Head of caudate nucleus (tissue), 42 donors: ENCODE measurements at regions not wholly inside any gene's neighbourhood (a gene's known extent, or its start where the extent isn't known, plus 50 kb on each side); places are given as distances from the start of the nearest gene placed in this dataset.
"Not testable (repeated sequence)": the region's sequence is repeated elsewhere in the genome, so short reads cannot be mapped to it uniquely, and the experiment has no call there.

Experiments
- DNase-seq, 42 donors: peaks; one replicate each; pipeline versions ENCODE4 v3.0.0 to v3.0.0-alpha.2; 2020 to 2021; ENCODE audit warnings: mixed read lengths in 7 of 42
- intact Hi-C: fragments of 100-400 bp; cut with DNase I; formaldehyde crosslinking; loops from one replicate; pipeline ENCODE4 v1.15.0; 2022

DNA sequence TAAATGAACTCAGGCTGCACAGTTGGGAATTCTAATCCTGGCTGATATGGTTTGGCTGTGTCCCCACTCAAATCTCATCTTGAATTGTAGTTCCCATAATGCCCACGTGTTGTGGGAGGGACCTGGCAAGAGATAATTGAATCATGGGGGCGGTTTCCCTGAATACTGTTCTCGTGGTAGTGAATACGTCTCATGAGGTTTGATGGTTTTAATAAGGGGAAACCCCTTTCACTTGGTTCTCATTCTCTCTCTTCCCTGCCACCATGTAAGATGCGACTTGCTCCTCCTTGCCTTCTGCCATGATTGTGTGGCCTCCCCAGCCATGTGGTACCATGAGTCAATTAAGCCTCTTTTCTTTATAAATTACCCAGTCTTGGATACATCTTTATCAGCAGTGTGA, 143.8 kb downstream of the PCSK1 start:
- intact Hi-C loops, DNase-seq: not testable (repeated sequence)

DNA sequence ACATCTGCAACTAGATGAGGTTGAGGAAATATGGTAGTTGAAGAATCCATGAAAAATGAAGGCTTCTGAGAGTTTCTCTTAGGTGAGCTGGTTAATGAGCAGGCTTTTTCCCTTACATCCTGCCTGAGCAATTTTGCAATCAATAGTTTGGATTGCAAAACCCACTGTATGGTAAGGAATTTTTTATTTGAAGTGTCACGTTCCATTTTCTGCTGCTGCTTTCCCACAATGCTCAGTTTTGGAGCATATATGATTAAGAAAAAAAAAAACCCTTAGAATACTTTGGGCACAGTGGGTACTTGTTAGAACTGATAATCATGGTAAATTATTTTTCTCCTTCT, 144.2 kb downstream of the PCSK1 start:
- intact Hi-C loops = no loop called here
- DNase-seq = no peak

DNA sequence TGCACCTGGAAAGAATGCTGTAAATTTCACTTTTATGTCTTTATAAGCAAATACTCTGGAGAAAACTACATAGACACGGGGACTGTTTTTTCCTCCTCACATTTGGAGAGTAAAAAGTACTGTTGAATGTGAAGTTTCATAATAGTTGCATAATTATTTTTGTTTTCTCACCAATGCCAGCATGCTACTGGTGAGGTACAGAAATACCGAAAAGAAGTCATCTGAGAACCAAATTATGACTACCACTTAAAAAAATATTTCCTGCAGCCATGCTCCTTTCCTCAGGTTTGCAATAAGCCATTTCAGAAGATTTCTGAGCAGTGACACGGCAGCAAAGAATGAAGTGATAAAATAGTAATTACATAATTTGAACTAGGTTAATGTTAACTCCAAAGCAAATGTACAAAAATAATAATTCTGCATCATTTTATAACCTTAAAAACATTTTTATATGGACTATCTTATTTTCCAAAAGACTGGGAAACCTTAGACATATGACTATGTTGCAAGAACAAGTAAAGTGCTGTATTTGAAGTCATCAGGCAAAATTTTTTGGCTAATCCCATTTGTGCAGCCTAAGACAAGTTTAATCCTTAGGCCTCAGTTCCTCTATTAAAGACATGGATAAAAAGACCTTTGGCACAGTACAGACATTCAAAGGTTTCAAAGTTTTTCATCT, 144.7 kb downstream of the PCSK1 start:
- DNase-seq = no peak
- intact Hi-C loops = no loop called here

DNA sequence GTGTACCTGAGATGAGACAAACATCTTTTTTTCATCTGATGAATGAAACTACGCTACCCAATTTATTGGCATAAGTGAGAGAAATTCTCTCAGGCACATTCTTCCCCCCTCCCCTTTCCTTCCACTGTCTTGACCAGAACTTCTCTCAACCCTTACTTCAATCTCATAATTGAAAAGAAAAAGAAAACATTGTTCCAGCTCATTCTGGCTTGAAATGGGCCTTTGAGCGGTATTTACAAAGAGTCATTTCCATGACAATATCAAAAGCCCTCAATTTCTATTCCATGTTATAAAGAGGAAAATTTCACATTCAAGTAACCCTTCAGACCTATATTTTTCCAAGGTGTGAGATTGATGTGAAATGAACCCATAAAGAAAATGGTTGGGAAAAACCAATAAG, 145.9 kb downstream of the PCSK1 start:
- intact Hi-C loops = no loop called here
- no peak for DNase-seq

DNA sequence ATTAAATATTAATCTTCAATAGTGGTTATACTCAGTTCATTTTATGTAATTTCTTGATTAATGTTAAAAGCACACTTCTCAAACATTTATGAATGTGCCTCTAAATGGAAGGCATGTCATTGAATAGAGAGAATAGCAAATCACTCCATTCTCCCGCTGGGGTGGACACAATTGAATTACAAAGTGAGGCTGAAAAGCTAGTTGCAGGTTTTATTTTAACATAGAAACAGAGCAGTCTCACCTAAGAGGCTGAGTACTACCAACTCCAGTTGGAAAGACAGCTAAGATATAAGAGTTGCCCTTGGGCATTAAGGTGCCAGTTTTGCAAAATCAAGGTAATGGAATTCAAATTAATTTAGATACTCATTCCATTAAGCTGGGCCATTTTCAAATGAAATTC, 147.2 kb downstream of the PCSK1 start:
- DNase-seq = no peak
- intact Hi-C loops = no loop called here

DNA sequence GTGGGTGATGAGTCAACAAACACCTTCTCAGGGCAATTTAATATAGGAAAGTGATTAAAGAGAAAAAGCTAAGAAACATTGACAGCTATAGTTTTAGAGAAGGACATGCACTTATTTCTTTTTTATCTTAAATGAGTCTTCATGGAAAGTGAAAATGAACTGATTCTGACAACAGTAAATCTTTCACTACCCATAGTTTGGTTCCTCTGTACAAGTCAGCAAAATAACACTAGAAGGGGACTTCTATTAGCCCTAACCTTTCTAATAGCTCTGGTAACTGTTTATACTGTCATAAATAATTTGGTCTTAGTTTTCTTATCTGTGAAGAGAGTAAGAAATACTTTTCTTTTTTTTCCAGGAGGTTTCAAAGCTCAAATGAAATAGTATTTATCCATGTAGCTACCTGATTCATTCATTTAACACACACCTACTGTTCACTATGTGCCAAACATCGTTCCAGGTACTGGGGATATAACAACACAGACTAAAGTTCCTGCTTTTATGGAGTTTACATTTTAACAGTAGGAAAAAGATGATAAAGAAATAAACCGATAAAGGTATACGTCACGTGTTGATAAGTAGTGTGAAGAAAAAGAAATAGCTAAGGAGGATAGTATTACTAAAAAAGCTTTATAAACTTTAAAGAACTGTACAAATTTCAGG, 148.2 kb downstream of the PCSK1 start:
- no peak for DNase-seq
- intact Hi-C loops = no loop called here

DNA sequence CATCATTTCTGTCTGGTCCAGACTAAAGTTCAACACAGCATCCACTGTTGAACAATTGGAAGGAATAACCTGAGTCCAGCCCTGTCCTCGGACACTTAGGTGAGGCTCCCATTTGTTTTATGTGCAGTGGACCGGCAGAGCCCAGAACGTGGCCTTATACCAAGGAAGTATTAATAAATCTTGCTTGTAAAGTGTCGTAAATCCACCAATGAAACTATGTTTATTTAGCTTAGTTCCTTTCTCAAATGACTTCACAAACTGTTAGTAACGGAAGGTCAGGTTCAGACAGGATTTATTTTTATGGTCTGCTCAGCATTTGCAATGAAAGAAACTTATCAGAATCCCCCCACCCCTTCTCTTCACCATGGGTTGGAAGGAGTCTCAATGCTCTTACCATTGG, 149.5 kb downstream of the PCSK1 start:
- intact Hi-C loops = no loop called here
- no peak for DNase-seq

DNA sequence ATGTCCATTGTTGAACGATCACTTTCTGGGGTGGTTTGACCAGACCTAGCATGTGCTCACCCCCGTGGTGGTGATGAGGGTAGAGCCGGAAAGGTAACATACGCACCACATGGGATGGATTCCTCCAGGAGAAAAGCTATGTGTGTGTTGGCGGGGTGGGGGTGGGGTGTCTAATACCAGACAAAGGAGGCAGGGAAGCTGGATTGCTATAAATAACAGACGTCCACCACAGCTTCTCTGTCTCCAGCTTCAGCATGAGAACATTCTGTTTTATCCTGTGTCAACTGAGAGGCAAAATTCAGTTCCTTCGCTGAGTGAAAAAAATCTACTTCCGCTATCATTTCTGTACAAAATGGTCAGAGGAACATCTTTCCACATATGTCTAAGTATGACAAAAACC, 151.0 kb downstream of the PCSK1 start:
- DNase-seq = no peak
- intact Hi-C loops = no loop called here

DNA sequence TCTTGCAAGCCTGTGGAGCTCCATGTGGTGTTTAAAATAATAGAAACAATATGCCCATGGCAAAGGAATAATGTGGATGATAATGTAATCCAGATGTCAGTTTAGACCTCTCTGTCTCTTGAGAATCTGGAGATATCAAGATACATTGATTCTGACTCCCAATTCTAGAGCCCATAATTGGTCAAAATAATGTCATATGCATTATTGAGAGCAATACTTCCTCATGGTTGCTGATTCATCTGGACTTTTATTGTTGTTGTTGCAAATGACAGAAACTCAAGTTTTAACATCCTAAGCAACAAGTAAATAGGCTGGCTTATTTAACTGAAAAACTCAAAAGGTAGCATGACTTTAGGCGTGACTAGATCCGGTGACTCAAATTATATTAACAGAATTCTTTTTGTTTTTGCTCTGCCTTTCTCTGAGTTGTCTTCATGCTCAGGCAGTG, 152.1 kb downstream of the PCSK1 start:
- intact Hi-C loops = no loop called here

DNA sequence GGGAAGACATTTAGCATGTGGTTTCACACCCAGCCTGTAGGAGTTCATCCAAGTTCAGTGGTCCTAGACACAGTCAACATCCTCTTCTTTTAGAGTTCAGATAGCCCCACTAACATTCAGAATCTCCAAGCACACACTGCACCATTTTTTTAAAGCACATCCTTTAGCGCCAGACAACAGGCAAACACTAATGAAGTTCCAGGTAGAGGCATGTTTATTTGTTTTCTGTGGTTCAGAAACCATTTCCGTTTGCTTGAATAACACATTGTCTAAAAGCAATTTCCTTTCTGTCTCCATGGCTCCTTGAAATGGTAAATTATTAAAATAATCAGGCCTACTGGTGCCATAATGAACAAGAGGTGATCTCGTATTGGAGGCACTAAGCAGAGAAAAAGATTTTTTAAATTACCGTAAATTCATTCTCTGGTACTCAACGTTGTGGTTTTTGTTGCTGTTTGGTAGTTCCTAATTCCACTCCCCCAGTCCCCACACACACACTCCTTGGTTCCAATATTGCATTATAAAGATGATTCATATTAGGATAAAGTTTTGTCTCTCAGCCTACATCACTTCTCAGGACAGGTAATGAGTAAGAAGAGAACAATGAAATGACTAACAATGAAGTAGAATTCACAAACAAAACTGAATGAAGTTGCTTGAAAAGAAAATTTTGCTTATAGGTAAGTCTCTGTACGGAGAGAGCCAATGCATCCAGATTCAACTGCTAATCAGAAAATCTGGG, 153.1 kb downstream of the PCSK1 start:
- intact Hi-C loops = no loop called here

More for the DNA sequence above, 152.1 kb downstream of the PCSK1 start:
- DNase-seq = no peak

DNA sequence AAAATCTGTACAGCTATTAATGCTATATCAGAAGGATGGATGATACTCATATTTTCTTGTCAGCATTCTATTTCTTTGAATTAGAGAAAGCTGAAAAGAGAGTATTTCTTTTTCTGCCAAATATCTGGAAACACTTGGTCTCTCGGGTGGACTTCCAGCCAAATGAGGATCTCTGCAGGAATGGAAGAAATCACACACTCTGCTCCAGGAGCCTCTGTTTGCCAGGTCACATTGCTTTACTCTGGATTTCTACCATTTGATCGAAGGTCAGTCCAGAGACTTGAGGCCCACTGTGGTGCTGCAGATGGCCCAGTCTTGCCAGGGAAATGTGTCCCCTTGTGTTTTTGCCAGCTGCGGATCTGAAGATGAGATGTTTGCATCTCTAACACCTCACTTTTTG, 154.1 kb downstream of the PCSK1 start:
- intact Hi-C loops = no loop called here
- no peak for DNase-seq

More for the DNA sequence above, 153.1 kb downstream of the PCSK1 start:
- no peak for DNase-seq

DNA sequence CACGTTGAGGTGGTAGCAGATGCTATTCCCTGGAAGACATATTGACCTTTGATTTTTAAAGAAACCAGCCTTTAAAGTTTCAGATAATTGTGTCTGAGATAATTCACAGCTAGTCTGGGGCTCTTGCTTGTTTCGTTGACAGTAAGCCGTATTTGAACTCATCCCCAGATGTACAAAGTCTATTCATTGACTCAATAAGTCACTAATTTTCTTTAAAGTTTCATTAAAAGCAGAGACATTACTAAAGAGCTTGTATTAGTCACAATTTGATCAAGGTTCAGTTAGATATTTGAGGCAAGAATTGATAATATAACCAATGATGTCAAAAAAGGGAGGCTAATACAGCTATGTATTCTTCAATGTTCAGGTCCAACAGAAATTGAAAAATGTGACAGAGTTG, 158.0 kb downstream of the PCSK1 start:
- intact Hi-C loops = no loop called here
- no peak for DNase-seq

DNA sequence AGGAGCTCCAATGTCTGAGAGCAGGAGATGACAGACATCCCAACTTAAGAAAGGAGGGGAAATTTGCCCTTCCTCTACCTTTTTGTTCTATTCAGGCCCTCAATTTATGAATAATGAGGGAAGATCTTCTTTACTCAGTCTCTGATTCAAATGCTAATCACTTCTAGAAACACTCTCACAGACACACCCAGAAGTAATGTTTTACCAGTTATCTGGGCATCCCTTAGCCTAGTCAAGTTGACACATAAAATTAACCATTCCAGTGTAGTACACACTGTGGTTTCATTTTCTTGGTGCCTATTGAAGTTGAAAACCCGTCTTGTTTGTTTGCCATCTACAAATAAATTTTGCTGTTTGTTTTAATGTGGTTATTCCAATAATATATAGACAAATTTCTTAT, 167.6 kb downstream of the PCSK1 start:
- no peak for DNase-seq
- intact Hi-C loops = no loop called here

DNA sequence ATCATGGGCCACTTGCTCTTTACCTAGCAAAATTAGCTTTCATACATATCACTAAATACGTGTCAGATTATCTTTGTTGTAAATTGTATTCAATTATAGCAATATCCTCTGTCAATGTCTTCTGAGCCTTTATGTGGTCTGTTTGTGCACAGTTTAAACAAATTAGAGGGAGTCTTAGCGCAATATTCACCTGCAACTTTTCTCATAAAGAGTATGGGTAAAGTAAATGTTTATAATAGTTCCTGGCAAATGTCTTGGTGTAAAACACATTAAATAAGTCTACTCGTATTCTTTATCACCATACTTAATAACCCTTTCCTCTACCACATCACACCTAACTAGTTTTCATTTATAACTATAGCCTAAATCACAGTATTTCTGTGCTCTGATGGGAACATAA, 169.0 kb downstream of the PCSK1 start:
- intact Hi-C loops = no loop called here
- no peak for DNase-seq

DNA sequence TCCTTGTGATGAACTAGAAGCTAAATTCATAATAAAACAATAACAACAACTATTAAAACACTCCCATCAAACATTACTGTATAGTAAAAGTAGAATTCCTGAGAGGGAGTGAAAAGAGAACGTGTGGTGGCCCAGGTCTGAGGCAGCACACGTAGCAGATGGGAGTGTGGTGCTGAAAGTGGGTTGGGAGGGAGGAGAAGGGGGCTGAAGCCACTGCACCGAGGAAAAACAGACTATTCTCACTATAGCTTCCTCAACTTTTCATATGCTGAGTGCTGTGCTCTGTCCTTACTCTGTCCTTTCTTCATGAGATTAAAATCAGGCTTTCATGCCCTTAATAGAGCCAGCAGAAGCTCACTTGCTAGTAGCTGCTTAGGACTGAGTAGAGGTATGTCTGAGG, 170.9 kb downstream of the PCSK1 start:
- intact Hi-C loops = no loop called here
- DNase-seq = no peak

DNA sequence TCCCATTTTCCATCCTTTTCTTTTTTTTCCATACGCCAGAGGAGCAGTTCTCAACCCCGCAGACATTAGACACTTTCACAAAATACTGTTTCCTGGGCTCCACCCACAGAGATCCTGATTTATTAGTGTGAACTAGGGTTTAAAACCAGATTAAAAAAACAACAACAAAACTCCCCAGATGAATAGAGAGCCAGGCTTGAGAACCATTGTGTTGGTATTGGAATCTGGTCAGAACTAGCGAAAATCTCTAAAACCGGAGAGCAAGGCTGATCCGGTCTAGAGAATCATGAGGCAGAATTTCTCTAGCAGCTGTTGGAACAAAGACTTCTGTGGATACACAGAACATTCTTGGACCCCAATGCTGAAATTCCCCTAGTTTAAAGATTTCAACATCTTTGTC, 173.0 kb downstream of the PCSK1 start:
- intact Hi-C loops = no loop called here
- no peak for DNase-seq

DNA sequence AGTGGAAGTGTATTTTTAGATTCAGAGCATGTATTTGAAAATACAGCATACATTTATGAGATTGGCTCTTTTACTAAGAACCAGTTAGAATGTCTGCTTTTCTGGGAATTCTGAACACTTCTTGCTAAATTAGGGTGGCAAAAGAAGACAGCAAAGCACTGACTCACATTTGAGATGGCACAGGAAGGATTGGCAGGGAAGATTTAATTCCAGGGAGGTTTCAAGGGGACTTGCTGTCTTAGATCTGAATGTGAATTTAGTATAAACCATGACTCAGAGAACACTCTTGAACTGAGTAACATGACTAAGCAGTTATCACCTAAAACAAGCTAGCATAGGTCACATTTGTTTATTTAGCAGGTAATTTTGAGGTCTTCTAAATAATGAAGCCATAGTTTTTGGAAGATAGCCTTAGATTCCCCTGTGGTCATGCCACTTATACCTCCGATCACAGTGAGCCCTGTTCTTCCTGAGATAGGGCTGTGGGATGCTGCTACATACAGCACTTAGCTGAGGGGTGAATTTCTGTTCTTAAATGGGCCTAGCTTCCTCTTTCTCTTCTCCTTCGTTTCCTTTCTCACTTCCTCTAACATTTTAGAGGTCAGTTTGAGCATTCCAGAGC, 173.8 kb downstream of the PCSK1 start:
- peak in 11 of 42 donors; percentile 3 to 62 (median 29) for DNase-seq
- intact Hi-C loops = no loop called here

DNA sequence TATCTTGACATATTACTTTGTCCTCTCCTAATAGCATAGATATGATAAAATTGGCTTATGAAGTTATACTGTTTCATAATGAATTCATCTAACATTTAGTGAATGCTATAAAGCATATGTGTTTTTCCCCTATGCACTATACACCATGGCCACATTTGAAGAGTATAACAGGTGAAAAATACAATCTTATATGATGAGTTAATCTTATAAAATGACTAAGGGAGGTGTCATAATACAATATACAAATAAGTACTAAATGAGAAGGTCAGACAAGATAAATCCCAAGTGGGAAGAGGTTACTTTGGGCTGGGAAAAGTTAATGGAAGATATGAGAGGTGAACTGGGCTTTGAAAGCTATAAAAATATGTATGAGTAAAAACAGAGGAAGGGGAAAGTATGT, 174.4 kb downstream of the PCSK1 start:
- no peak for DNase-seq
- intact Hi-C loops = no loop called here

DNA sequence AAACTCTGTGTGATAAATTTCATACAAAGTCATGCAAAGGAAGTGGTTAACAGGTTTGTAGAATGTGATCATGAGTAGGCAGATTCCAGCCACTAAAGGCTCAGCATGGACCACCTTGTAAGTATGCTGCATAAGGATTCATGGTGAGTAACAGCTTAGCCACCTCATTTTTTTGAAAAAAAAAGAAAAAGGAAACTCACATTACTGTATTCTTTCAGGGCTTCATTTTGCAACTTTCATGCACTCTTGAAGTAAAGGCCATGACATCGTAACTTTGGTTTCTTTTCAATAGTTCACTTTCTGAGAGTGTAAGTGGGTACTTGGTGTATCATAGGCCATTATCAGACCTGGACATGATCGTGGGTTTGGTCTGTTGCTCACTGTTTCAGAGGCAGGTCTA, 175.1 kb downstream of the PCSK1 start:
- intact Hi-C loops = no loop called here
- no peak for DNase-seq

DNA sequence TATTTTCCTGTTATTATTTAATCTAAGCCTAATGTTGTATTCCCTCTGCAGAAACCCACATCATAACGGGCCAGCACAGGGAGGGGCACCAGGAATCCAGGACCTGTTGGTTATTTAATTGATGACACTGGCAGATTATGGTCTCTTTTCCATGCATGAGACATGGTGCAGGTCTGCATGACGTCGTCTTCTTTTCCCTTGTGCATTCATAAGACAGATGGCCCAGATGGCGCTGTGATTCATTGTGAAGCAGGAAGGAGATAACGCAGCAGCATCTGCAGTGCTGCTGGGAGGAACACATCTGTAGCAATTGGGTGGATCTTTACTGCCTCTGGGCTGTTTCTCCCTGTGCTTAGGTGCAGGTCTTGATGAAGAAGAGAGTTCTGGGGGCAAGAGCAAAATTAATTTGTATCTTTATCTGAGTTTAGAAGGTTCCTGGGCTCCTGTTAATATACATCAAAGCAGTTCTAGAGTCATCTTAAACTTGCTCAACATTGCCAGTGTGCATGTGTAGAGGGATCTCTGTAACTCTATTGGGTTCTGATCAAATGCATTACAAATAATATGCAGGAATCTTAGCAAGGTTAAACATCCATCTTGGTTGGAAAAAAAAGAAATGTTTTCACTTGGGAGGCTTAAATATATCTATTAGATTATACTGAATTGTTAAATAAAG, 176.1 kb downstream of the PCSK1 start:
- DNase-seq = peak in 23 of 42 donors; percentile 11 to 60 (median 22)
- intact Hi-C loops = no loop called here
